Mesendoderm (in vitro differentiated cells): ENCODE measurements at regions not wholly inside any gene's neighbourhood (a gene's known extent, or its start where the extent isn't known, plus 50 kb on each side); places are given as distances from the start of the nearest gene placed in this dataset.

Experiments
- DNase-seq: peaks from one replicate; pipeline ENCODE4 v3.0.0; 2013
- H2AK5ac ChIP-seq: 2 replicates; pipeline ENCODE4 v1.6.1; 2013; ENCODE audit warnings: low read length, inconsistent platforms
- H2BK120ac ChIP-seq: 2 replicates; pipeline ENCODE4 v1.6.1; 2013; ENCODE audit warnings: low read depth, mild to moderate bottlenecking, low read length, moderate library complexity, mixed read lengths
- H2BK15ac ChIP-seq: replicated peaks from 2 replicates; pipeline ENCODE4 v1.6.1; 2013; ENCODE audit warnings: low read depth, mild to moderate bottlenecking, moderate library complexity
- H2BK5ac ChIP-seq: 2 replicates; pipeline ENCODE4 v1.6.1; 2013; ENCODE audit warnings: low read length, inconsistent platforms
- H3K18ac ChIP-seq: 2 replicates; pipeline ENCODE4 v1.6.1; 2013; ENCODE audit warnings: mild to moderate bottlenecking, low read length, mixed read lengths
- H3K23ac ChIP-seq: one replicate; pipeline ENCODE4 v1.6.1; 2013; ENCODE audit warnings: low read length
- H3K27ac ChIP-seq: 2 replicates; pipeline ENCODE4 v1.5.1; 2013; ENCODE audit warnings: low read depth, mild to moderate bottlenecking, inconsistent platforms, low read length, moderate library complexity
- H3K27me3 ChIP-seq: 2 replicates; pipeline ENCODE4 v1.6.1; 2013; ENCODE audit warnings: low read length, control low read depth, mild to moderate bottlenecking, inconsistent platforms; ENCODE audit not compliant: insufficient read depth, poor library complexity
- H3K36me3 ChIP-seq: 2 replicates; pipeline ENCODE4 v1.6.1; 2013; ENCODE audit warnings: low read length, inconsistent platforms; ENCODE audit not compliant: control insufficient read depth, insufficient read depth
- H3K4ac ChIP-seq: one replicate; pipeline ENCODE4 v1.6.1; 2013; ENCODE audit warnings: low read depth, mild to moderate bottlenecking, low read length, moderate library complexity
- H3K4me1 ChIP-seq: 2 replicates; pipeline ENCODE4 v1.6.1; 2013; ENCODE audit warnings: low read depth, low read length, inconsistent platforms; ENCODE audit not compliant: control insufficient read depth
- H3K4me2 ChIP-seq: 2 replicates; pipeline ENCODE4 v1.6.1; 2013; ENCODE audit warnings: low read length
- H3K4me3 ChIP-seq: 2 replicates; pipeline ENCODE4 v1.5.1; 2013; ENCODE audit warnings: mild to moderate bottlenecking, low read length
- H3K56ac ChIP-seq: one replicate; pipeline ENCODE4 v1.6.1; 2013; ENCODE audit warnings: low read length
- H3K79me1 ChIP-seq: 2 replicates; pipeline ENCODE4 v1.6.1; 2013; ENCODE audit warnings: low read length, inconsistent platforms
- H3K79me2 ChIP-seq: 2 replicates; pipeline ENCODE4 v1.6.1; 2013; ENCODE audit warnings: mild to moderate bottlenecking, low read length; ENCODE audit not compliant: control insufficient read depth, insufficient read depth
- H3K9ac ChIP-seq: 2 replicates; pipeline ENCODE4 v1.6.1; 2013; ENCODE audit warnings: low read length, inconsistent platforms
- H4K5ac ChIP-seq: one replicate; pipeline ENCODE4 v1.6.1; 2013; ENCODE audit warnings: low read length
- H4K8ac ChIP-seq: one replicate; pipeline ENCODE4 v1.6.1; 2013; ENCODE audit warnings: low read depth, mild to moderate bottlenecking, control low read depth, low read length, moderate library complexity
- WGBS: extraction: QIAGEN DNeasy Blood & Tissue Kit; methylation state at CpG from one replicate; pipeline ENCODE4 v1.1.7; 2013; ENCODE audit warnings: low lambda C conversion rate, missing lambda C conversion rate; ENCODE audit not compliant: insufficient coverage; ENCODE audit errors: extremely low coverage; 5-methylcytosine and 5-hydroxymethylcytosine counted together

DNA sequence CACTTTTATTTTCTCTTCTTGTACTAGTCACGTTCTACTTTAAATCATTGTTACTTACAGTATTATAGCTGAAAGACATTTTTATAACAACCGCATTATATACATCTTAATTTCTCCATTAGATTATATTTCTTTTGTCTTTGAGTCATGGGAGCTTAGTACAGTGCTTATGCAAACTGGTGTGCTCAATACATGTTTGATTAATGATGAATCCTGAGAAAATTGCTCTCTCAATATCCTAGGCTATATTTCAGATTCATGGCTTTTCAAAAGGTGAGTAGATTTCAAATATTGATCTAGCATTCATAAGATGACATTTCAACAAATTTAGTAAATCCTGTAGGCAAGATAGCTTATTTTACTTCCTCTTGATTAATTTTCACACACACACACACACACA lies 102.2 kb upstream of the FST start:
- DNase-seq: no peak
- H2BK120ac ChIP-seq: no peak overlapping the region
- WGBS: 100% methylated on average over 2 of the region's 2 CpGs
- H3K27ac ChIP-seq: no peak overlapping the region
- no peak overlapping the region for H4K5ac ChIP-seq
- H3K4me2 ChIP-seq: no peak overlapping the region
- H3K79me1 ChIP-seq: no peaks in the 10 kb centered on the region
- no peak overlapping the region for H3K56ac ChIP-seq
- H3K4me3 ChIP-seq: no peak overlapping the region
- no peak overlapping the region for H2AK5ac ChIP-seq
- no peak overlapping the region for H3K23ac ChIP-seq
- no peak overlapping the region for H2BK15ac ChIP-seq
- no peak overlapping the region for H3K18ac ChIP-seq
- H2BK5ac ChIP-seq: no peak overlapping the region
- no peaks in the 10 kb centered on the region for H3K79me2 ChIP-seq
- H3K27me3 ChIP-seq: no peaks in the 10 kb centered on the region
- H3K4ac ChIP-seq: no peak overlapping the region
- no peaks in the 10 kb centered on the region for H3K36me3 ChIP-seq
- no peaks in the 10 kb centered on the region for H3K4me1 ChIP-seq
- H4K8ac ChIP-seq: no peak overlapping the region
- H3K9ac ChIP-seq: no peak overlapping the region

DNA sequence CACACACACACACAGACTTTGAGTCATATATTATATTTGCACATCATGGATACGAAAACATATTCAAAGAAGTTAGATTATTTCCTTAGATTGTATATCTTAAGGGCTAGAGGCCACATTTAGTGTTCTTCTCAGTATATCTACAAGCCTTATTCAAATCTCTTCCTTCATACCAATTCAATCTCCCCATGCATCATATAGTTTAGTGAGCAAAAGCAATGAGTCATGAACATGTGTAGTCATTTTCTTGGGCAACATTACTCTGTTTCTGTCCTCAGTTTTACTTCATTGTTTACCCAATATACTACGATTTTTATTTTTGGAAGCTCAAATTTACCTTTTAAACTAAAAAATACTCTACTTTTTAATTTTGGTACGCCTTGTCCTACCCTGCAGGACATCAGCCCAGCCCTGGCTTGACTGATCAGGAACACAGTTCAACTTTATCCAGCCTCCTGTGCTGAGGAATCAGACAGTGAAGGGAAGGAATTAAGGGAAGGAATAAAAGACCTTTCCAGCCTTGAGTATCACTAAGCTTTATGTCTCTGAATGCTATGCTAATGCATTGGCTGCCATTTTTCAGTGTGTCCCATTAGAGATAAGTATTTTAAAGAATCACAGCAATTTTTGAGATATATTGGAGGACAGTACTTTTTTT lies 101.7 kb upstream of the FST start:
- Histone ChIP-seq H3K9ac (no peak overlapping the region), H4K5ac (no peak overlapping the region), H3K79me1 (no peaks in the 10 kb centered on the region), H3K23ac (no peak overlapping the region), H2AK5ac (no peak overlapping the region), H3K4ac (no peak overlapping the region), H2BK15ac (no peak overlapping the region), H2BK5ac (no peak overlapping the region), H3K4me3 (no peak overlapping the region), H4K8ac (no peak overlapping the region), H3K56ac (no peak overlapping the region), H3K27ac (no peak overlapping the region), H3K18ac (no peak overlapping the region), H3K4me2 (no peak overlapping the region), H3K79me2 (no peaks in the 10 kb centered on the region), H3K4me1 (no peaks in the 10 kb centered on the region), H3K27me3 (no peaks in the 10 kb centered on the region), H3K36me3 (no peaks in the 10 kb centered on the region), H2BK120ac (no peak overlapping the region)
- 100% methylated on average over 1 of the region's 3 CpGs for WGBS
- DNase-seq: no peak

DNA sequence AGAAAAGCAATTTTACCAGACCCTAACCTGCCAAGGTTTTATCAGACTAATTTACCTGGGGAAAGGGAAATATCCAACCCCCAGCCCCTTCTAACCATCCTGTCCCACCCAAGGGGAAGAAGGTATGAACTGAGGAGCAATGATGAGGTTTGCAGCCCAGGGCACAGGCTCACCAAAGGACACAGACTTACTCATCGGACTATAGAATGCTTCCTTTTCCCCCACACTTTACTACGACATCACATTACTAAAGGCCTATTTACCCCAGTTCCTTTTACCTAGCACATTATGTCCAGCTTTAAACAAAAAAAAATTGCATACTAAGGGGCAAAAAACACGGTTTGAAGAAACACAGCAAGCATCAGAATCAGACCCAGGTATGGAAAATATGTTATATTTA lies 94.1 kb upstream of the FST start:
- Histone ChIP-seq H2BK15ac (no peak overlapping the region), H3K9ac (no peak overlapping the region), H2AK5ac (no peak overlapping the region), H4K8ac (no peak overlapping the region), H3K56ac (no peak overlapping the region), H3K27ac (no peak overlapping the region), H3K27me3 (no peaks in the 10 kb centered on the region), H3K4ac (no peak overlapping the region), H3K18ac (no peak overlapping the region), H3K4me3 (no peak overlapping the region), H3K79me1 (no peaks in the 10 kb centered on the region), H3K4me2 (no peak overlapping the region), H3K23ac (no peak overlapping the region), H3K79me2 (no peaks in the 10 kb centered on the region), H2BK5ac (no peak overlapping the region), H3K4me1 (no peaks in the 10 kb centered on the region), H2BK120ac (no peak overlapping the region), H3K36me3 (no peaks in the 10 kb centered on the region), H4K5ac (no peak overlapping the region)
- no peak for DNase-seq
- no CpG with 5 or more reads among the region's 3 CpGs for WGBS

GRCh38 chr5:53389093-53389492 lies 91.3 kb upstream of the FST start:
- Histone ChIP-seq H3K23ac (no peak overlapping the region), H3K56ac (no peak overlapping the region), H2BK15ac (no peak overlapping the region), H3K4me1 (no peaks in the 10 kb centered on the region), H3K4ac (no peak overlapping the region), H3K36me3 (no peaks in the 10 kb centered on the region), H3K27ac (no peak overlapping the region), H2BK120ac (no peak overlapping the region), H3K79me2 (no peaks in the 10 kb centered on the region), H4K5ac (no peak overlapping the region), H3K9ac (no peak overlapping the region), H2BK5ac (no peak overlapping the region), H3K18ac (no peak overlapping the region), H3K79me1 (no peaks in the 10 kb centered on the region), H3K27me3 (no peaks in the 10 kb centered on the region), H3K4me2 (no peak overlapping the region), H3K4me3 (no peak overlapping the region), H4K8ac (no peak overlapping the region), H2AK5ac (no peak overlapping the region)
- no peak for DNase-seq

DNA sequence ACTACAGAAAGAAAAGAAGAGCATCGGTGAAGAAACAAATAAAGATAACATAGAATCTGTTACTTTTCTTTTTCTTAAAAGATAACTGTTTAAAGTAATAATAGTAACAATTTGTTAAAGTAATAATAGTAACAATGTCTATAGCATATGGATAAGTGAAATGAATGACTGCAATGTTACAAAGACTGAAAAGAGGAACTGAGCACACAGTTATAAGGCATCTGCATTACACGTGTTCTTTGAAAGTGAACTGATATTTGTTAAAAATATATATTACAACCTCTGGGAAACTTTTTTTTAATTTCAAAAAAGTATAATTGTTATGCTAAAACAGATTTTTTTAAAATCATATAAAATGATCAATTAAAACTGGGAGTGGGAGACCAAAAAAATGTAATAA lies 88.4 kb upstream of the FST start:
- H3K23ac ChIP-seq: no peak overlapping the region
- no peaks in the 10 kb centered on the region for H3K36me3 ChIP-seq
- H2BK5ac ChIP-seq: no peak overlapping the region
- no peaks in the 10 kb centered on the region for H3K79me2 ChIP-seq
- no peak overlapping the region for H3K18ac ChIP-seq
- no peak overlapping the region for H2BK15ac ChIP-seq
- H3K27me3 ChIP-seq: no peaks in the 10 kb centered on the region
- H3K9ac ChIP-seq: no peak overlapping the region
- H3K4me1 ChIP-seq: no peaks in the 10 kb centered on the region
- no peak overlapping the region for H3K4me2 ChIP-seq
- no peak for DNase-seq
- WGBS: no CpG with 5 or more reads among the region's 2 CpGs
- no peak overlapping the region for H3K4me3 ChIP-seq
- no peak overlapping the region for H3K56ac ChIP-seq
- H4K5ac ChIP-seq: no peak overlapping the region
- no peak overlapping the region for H3K27ac ChIP-seq
- no peak overlapping the region for H3K4ac ChIP-seq
- no peak overlapping the region for H2AK5ac ChIP-seq
- no peak overlapping the region for H2BK120ac ChIP-seq
- H3K79me1 ChIP-seq: no peaks in the 10 kb centered on the region
- H4K8ac ChIP-seq: no peak overlapping the region

GRCh38 chr5:53394808-53395207 lies 85.6 kb upstream of the FST start:
- Histone ChIP-seq H2BK120ac (no peak overlapping the region), H2BK5ac (no peak overlapping the region)

More at GRCh38 chr5:53394808-53395207, 85.6 kb upstream of the FST start:
- Histone ChIP-seq H3K4me3 (no peak overlapping the region), H2AK5ac (no peak overlapping the region), H3K9ac (no peak overlapping the region), H3K4me1 (no peaks in the 10 kb centered on the region), H2BK15ac (no peak overlapping the region), H3K56ac (no peak overlapping the region), H3K79me1 (no peaks in the 10 kb centered on the region), H4K8ac (no peak overlapping the region), H3K27me3 (no peaks in the 10 kb centered on the region), H3K4me2 (no peak overlapping the region), H3K36me3 (no peaks in the 10 kb centered on the region), H4K5ac (no peak overlapping the region), H3K4ac (no peak overlapping the region), H3K18ac (no peak overlapping the region), H3K79me2 (no peaks in the 10 kb centered on the region), H3K27ac (no peak overlapping the region), H3K23ac (no peak overlapping the region)
- no peak for DNase-seq
